Neural progenitor cell (in vitro differentiated cells): ENCODE measurements at regions not wholly inside any gene's neighbourhood (a gene's known extent, or its start where the extent isn't known, plus 50 kb on each side); places are given as distances from the start of the nearest gene placed in this dataset.

Experiments
- DNase-seq: peaks from one replicate; pipeline ENCODE4 v3.0.0-alpha.2; 2016; ENCODE audit warnings: low spot score
- H2AFZ ChIP-seq: fragments of 200-600 bp; sonication (generic); replicated peaks from 2 replicates; pipeline ENCODE4 v1.6.1; 2016; ENCODE audit warnings: antibody characterized with exemption
- H3F3A ChIP-seq: fragments of 200-600 bp; sonication (generic); 2 replicates; pipeline ENCODE4 v1.6.1; 2016; ENCODE audit warnings: antibody characterized with exemption, low read depth
- H3K27ac ChIP-seq: fragments of 200-600 bp; sonication (generic); 2 replicates; pipeline ENCODE4 v1.5.1; 2016; ENCODE audit warnings: mild to moderate bottlenecking
- H3K27me3 ChIP-seq: fragments of 200-600 bp; sonication (generic); 2 replicates; pipeline ENCODE4 v1.6.1; 2016; ENCODE audit warnings: mild to moderate bottlenecking, moderate library complexity
- H3K36me3 ChIP-seq: fragments of 200-600 bp; sonication (generic); 2 replicates; pipeline ENCODE4 v1.5.1; 2016
- H3K4me1 ChIP-seq: fragments of 200-600 bp; sonication (generic); 2 replicates; pipeline ENCODE4 v1.6.1; 2016; ENCODE audit warnings: mixed run types
- H3K4me2 ChIP-seq: fragments of 200-600 bp; sonication (generic); 2 replicates; pipeline ENCODE4 v1.6.1; 2016
- H3K4me3 ChIP-seq: fragments of 200-600 bp; sonication (generic); 2 replicates; pipeline ENCODE4 v1.5.1; 2016
- H3K79me2 ChIP-seq: fragments of 200-600 bp; sonication (generic); 2 replicates; pipeline ENCODE4 v1.6.1; 2016; ENCODE audit warnings: low read depth
- H3K9ac ChIP-seq: fragments of 200-600 bp; sonication (generic); 2 replicates; pipeline ENCODE4 v1.6.1; 2016
- H3K9me3 ChIP-seq: fragments of 200-600 bp; sonication (generic); 2 replicates; pipeline ENCODE4 v1.5.1; 2016; ENCODE audit warnings: low read depth
- H4K20me1 ChIP-seq: fragments of 200-600 bp; sonication (generic); 2 replicates; pipeline ENCODE4 v1.6.1; 2016; ENCODE audit warnings: low read depth
- H3K27ac Mint-ChIP-seq: 3 replicates; pipeline ENCODE4 v1.8.0; 2021; ENCODE audit warnings: mixed read lengths
- H3K27me3 Mint-ChIP-seq: 2 replicates; pipeline ENCODE4 v1.8.0; 2022; ENCODE audit warnings: low read depth, mild to moderate bottlenecking, inconsistent platforms, moderate library complexity, mixed read lengths; ENCODE audit not compliant: insufficient read depth
- H3K36me3 Mint-ChIP-seq: 3 replicates; pipeline ENCODE4 v1.8.0; 2021; ENCODE audit warnings: mixed read lengths
- H3K4me1 Mint-ChIP-seq: 3 replicates; pipeline ENCODE4 v1.8.0; 2021; ENCODE audit warnings: mixed read lengths
- H3K4me3 Mint-ChIP-seq: 3 replicates; pipeline ENCODE4 v1.8.0; 2021; ENCODE audit warnings: mild to moderate bottlenecking, moderate library complexity, mixed read lengths
- H3K9me3 Mint-ChIP-seq: 3 replicates; pipeline ENCODE4 v1.8.0; 2020; ENCODE audit warnings: mixed read lengths
- EZH2 ChIP-seq: fragments of 200-600 bp; sonication (generic); IDR thresholded peaks from 2 replicates; pipeline ENCODE4 v1.6.1; 2017; ENCODE audit warnings: antibody characterized with exemption, mild to moderate bottlenecking, moderate library complexity
- EZH2phosphoT487 ChIP-seq: fragments of 200-600 bp; sonication (generic); IDR thresholded peaks from 2 replicates; pipeline ENCODE4 v1.6.1; 2017; ENCODE audit warnings: antibody characterized with exemption
- TF ChIP-seq, protein P1 (sequence below): fragments of 200-600 bp; sonication (generic); IDR thresholded peaks from 2 replicates; pipeline ENCODE4 v1.5.1; 2017; ENCODE audit warnings: antibody characterized with exemption, mild to moderate bottlenecking

- Histone ChIP-seq H3F3A (no peaks in the 10 kb centered on the region), H4K20me1 (no peaks in the 10 kb centered on the region), H3K4me3 (no peak overlapping the region), H3K27ac (no peak overlapping the region), H3K27me3 (no peaks in the 10 kb centered on the region), H3K9me3 (no peaks in the 10 kb centered on the region), H2AFZ (no peak overlapping the region), H3K4me2 (no peak overlapping the region), H3K36me3 (no peaks in the 10 kb centered on the region), H3K79me2 (no peaks in the 10 kb centered on the region), H3K9ac (no peak overlapping the region), H3K4me1 (peaks cover 7% of the 10 kb centered on the region)
- no peaks in the 10 kb centered on the region for H3K27me3 Mint-ChIP-seq
- no peak for DNase-seq
- H3K36me3 Mint-ChIP-seq, result no peaks in the 10 kb centered on the region
- no peak overlapping the region for H3K27ac Mint-ChIP-seq
- H3K9me3 Mint-ChIP-seq, result no peaks in the 10 kb centered on the region
- no peak for TF ChIP-seq EZH2phosphoT487
- no peak for TF ChIP-seq EZH2
- TF ChIP-seq, protein P1, sequence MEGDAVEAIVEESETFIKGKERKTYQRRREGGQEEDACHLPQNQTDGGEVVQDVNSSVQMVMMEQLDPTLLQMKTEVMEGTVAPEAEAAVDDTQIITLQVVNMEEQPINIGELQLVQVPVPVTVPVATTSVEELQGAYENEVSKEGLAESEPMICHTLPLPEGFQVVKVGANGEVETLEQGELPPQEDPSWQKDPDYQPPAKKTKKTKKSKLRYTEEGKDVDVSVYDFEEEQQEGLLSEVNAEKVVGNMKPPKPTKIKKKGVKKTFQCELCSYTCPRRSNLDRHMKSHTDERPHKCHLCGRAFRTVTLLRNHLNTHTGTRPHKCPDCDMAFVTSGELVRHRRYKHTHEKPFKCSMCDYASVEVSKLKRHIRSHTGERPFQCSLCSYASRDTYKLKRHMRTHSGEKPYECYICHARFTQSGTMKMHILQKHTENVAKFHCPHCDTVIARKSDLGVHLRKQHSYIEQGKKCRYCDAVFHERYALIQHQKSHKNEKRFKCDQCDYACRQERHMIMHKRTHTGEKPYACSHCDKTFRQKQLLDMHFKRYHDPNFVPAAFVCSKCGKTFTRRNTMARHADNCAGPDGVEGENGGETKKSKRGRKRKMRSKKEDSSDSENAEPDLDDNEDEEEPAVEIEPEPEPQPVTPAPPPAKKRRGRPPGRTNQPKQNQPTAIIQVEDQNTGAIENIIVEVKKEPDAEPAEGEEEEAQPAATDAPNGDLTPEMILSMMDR, result no peak
- H3K4me3 Mint-ChIP-seq, result no peak overlapping the region
- H3K4me1 Mint-ChIP-seq, result peaks cover 6% of the 10 kb centered on the region
Measured at GRCh38 chr2:216996279-216996845, 136.5 kb upstream of the TNP1 start.

DNA sequence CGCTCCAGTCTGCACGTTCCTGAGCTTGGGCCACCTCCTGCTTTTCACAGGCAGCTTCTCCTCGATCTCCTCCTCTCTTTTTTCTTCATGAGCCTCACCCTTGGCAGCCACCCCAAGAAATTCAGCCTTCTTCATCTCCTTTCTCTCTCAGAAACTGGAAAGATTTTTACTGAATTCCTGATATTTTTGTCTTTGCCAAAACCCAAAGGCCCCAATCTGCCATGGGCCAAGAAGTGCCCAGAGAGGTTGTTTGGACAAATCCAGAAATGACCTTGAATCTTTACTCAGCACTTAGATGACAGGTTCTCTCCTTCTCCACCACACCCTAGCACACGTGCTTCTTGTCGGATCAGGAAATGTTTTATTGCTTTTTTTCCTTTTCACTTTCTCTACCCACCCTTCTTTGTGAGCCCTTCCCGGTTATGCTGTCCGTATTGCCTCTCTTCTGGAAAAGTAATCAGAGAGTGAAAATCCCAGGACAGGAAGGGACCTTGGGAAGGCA is 134.5 kb upstream of the TNP1 start:
- Histone ChIP-seq H3K4me1 (peaks cover 7% of the 10 kb centered on the region), H3K9ac (no peak overlapping the region), H3K79me2 (no peaks in the 10 kb centered on the region), H3F3A (no peaks in the 10 kb centered on the region), H3K36me3 (no peaks in the 10 kb centered on the region), H3K27me3 (no peaks in the 10 kb centered on the region), H4K20me1 (no peaks in the 10 kb centered on the region), H3K27ac (no peak overlapping the region), H2AFZ (no peak overlapping the region), H3K9me3 (no peaks in the 10 kb centered on the region), H3K4me3 (no peak overlapping the region), H3K4me2 (no peak overlapping the region)
- Mint-ChIP-seq H3K4me1 (peaks cover 6% of the 10 kb centered on the region), H3K27ac (no peak overlapping the region), H3K4me3 (no peak overlapping the region), H3K27me3 (peaks cover 2% of the 10 kb centered on the region), H3K9me3 (no peaks in the 10 kb centered on the region), H3K36me3 (no peaks in the 10 kb centered on the region)
- no peak for DNase-seq
- TF ChIP-seq, protein P1, result no peak
- no peak for TF ChIP-seq EZH2phosphoT487
- no peak for TF ChIP-seq EZH2

- H3K4me1 Mint-ChIP-seq, result peaks cover 6% of the 10 kb centered on the region
- H3K9me3 Mint-ChIP-seq, result no peaks in the 10 kb centered on the region
- Histone ChIP-seq H3K27ac (no peak overlapping the region), H3K27me3 (no peaks in the 10 kb centered on the region), H3K9me3 (no peaks in the 10 kb centered on the region), H3K9ac (no peak overlapping the region), H3K4me2 (no peak overlapping the region), H3K4me3 (no peak overlapping the region), H4K20me1 (no peaks in the 10 kb centered on the region), H3K36me3 (no peaks in the 10 kb centered on the region), H3K79me2 (no peaks in the 10 kb centered on the region), H2AFZ (no peak overlapping the region), H3K4me1 (peaks cover 16% of the 10 kb centered on the region), H3F3A (no peaks in the 10 kb centered on the region)
- H3K36me3 Mint-ChIP-seq, result no peaks in the 10 kb centered on the region
- H3K27me3 Mint-ChIP-seq, result peaks cover 2% of the 10 kb centered on the region
- H3K4me3 Mint-ChIP-seq, result no peak overlapping the region
- DNase-seq, result no peak
- TF ChIP-seq EZH2phosphoT487 (no peak), EZH2 (no peak)
- TF ChIP-seq, protein P1, result no peak
- H3K27ac Mint-ChIP-seq, result no peak overlapping the region
Measured at GRCh38 chr2:216992056-216992675, 132.3 kb upstream of the TNP1 start.
